DND-41 (cell line): ENCODE measurements at regions not wholly inside any gene's neighbourhood (a gene's known extent, or its start where the extent isn't known, plus 50 kb on each side); places are given as distances from the start of the nearest gene placed in this dataset.

Experiments used
- ATAC-seq: fragments of 200-7000 bp; cut with Tn5 transposase; 3 replicates; pipeline ENCODE4 v1.9.1; 2021; ENCODE audit warnings: low read depth; ENCODE audit not compliant: insufficient read depth
- DNase-seq: peaks from one replicate; pipeline ENCODE4 v3.0.0-alpha.2; 2020
- H2AFZ ChIP-seq: 2 replicates; pipeline ENCODE4 v1.6.0; 2012; ENCODE audit warnings: low read depth, low read length
- H3K27ac ChIP-seq: 2 replicates; pipeline ENCODE4 v1.5.1; 2012; ENCODE audit warnings: low read length, inconsistent platforms
- H3K27me3 ChIP-seq: fragments of 200-600 bp; sonication (generic); 2 replicates; pipeline ENCODE4 v1.6.0; 2012; ENCODE audit warnings: low read length, mild to moderate bottlenecking, inconsistent platforms; ENCODE audit not compliant: insufficient read depth, poor library complexity
- H3K36me3 ChIP-seq: 2 replicates; pipeline ENCODE4 v1.5.1; 2012; ENCODE audit warnings: low read length, inconsistent platforms; ENCODE audit not compliant: insufficient read depth
- H3K4me1 ChIP-seq: 2 replicates; pipeline ENCODE4 v1.5.1; 2012; ENCODE audit warnings: mild to moderate bottlenecking, low read length; ENCODE audit not compliant: insufficient read depth
- H3K4me2 ChIP-seq: 2 replicates; pipeline ENCODE4 v1.6.0; 2012; ENCODE audit warnings: mild to moderate bottlenecking, moderate library complexity, low read length, inconsistent platforms; ENCODE audit not compliant: insufficient read depth
- H3K4me3 ChIP-seq, 2 experiments: fragments of 200-600 bp in 1 of 2; shearing (Covaris generic) in 1 of 2; 2 replicates each; pipeline ENCODE4 v1.5.1; 2012 to 2016; ENCODE audit warnings: inconsistent platforms in 2 of 2, low read length in 2 of 2, mild to moderate bottlenecking in 2 of 2, low read depth in 1 of 2, moderate library complexity in 1 of 2
- H3K79me2 ChIP-seq: 2 replicates; pipeline ENCODE4 v1.6.0; 2012; ENCODE audit warnings: low read length, inconsistent platforms; ENCODE audit not compliant: insufficient read depth
- H3K9ac ChIP-seq: 2 replicates; pipeline ENCODE4 v1.6.0; 2012; ENCODE audit warnings: low read depth, mild to moderate bottlenecking, inconsistent platforms, low read length, moderate library complexity
- H3K9me3 ChIP-seq: 2 replicates; pipeline ENCODE4 v1.5.1; 2012; ENCODE audit warnings: low read length, moderate library complexity, mild to moderate bottlenecking, inconsistent platforms; ENCODE audit not compliant: insufficient read depth, severe bottlenecking
- H4K20me1 ChIP-seq: 2 replicates; pipeline ENCODE4 v1.6.0; 2012; ENCODE audit warnings: low read length; ENCODE audit not compliant: insufficient read depth
- EZH2 ChIP-seq: IDR thresholded peaks from 3 replicates; pipeline ENCODE4 v1.6.1; 2012; ENCODE audit warnings: borderline replicate concordance, low read depth, mild to moderate bottlenecking, moderate library complexity, low read length, inconsistent platforms; ENCODE audit not compliant: severe bottlenecking
- TF ChIP-seq, protein P1 (sequence below): IDR thresholded peaks from 2 replicates; pipeline ENCODE4 v1.5.1; 2012; ENCODE audit warnings: borderline replicate concordance, low read length, moderate library complexity, mild to moderate bottlenecking; ENCODE audit not compliant: poor library complexity, severe bottlenecking; ENCODE audit errors: extremely low read depth

DNA sequence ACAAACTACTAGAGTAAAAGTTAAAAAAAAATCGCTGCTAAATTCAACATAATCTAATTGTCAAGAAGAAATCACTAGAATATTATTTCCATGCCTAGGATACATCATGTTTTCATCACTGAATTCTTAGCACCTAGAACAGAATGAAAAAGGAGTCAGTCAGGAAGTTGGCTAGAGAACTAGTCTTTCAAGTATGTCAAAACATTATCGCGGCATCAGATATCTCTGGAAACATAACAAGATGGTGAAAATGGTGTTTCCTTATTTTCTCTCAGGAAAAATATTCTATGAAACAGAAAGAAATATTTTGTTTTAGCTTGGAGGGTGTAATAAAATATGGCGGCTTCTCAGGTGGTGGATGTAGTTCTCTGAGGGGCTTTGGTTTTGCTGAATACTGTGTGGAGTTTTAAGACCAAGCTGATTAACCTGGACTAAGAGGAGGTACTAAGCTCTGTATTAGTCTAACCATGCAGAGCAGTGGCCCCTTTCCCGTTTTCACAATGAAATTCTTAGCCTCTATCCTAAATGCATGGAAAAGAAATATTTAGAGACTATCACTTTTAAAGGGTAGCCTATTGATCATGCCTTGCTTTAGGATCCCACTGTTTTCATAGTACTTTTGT is 205.6 kb downstream of the MDFIC start:
- Histone ChIP-seq H3K36me3 (no peaks in the 10 kb centered on the region), H2AFZ (no peak overlapping the region), H3K4me2 (no peak overlapping the region), H3K4me1 (peaks cover 5% of the 10 kb centered on the region), H3K9me3 (no peaks in the 10 kb centered on the region), H3K27me3 (no peaks in the 10 kb centered on the region), H4K20me1 (no peaks in the 10 kb centered on the region), H3K79me2 (no peaks in the 10 kb centered on the region), H3K4me3 (no peak overlapping the region), H3K27ac (no peak overlapping the region), H3K9ac (no peak overlapping the region)
- TF ChIP-seq, protein P1, sequence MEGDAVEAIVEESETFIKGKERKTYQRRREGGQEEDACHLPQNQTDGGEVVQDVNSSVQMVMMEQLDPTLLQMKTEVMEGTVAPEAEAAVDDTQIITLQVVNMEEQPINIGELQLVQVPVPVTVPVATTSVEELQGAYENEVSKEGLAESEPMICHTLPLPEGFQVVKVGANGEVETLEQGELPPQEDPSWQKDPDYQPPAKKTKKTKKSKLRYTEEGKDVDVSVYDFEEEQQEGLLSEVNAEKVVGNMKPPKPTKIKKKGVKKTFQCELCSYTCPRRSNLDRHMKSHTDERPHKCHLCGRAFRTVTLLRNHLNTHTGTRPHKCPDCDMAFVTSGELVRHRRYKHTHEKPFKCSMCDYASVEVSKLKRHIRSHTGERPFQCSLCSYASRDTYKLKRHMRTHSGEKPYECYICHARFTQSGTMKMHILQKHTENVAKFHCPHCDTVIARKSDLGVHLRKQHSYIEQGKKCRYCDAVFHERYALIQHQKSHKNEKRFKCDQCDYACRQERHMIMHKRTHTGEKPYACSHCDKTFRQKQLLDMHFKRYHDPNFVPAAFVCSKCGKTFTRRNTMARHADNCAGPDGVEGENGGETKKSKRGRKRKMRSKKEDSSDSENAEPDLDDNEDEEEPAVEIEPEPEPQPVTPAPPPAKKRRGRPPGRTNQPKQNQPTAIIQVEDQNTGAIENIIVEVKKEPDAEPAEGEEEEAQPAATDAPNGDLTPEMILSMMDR = no peak
- no peak for TF ChIP-seq EZH2
- ATAC-seq = no peak
- no peak for DNase-seq

DNA sequence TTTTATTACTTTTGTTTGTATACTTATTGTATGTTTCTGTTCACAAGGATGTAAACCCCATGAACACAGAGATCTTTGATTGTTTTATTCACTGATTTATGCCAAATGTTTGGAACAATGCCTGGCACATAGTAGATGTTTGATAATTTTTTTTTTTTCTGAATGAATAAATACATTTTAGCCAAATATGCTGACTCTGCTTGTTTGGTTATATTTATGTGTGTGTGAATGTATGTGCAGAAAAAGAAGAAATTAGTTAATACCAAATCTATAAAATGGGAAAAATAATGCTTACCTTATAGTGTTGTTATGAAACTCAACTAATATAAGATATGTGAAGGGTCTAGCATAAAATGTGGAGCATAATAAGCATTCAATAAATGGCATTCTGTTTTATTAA is 203.9 kb downstream of the MDFIC start:
- H3K4me1 ChIP-seq = peaks cover 12% of the 10 kb centered on the region
- H3K4me2 ChIP-seq = no peak overlapping the region
- no peak overlapping the region for H2AFZ ChIP-seq
- no peaks in the 10 kb centered on the region for H3K36me3 ChIP-seq
- ATAC-seq (no peak), DNase-seq (no peak)
- no peaks in the 10 kb centered on the region for H4K20me1 ChIP-seq
- TF ChIP-seq, protein P1 = no peak
- TF ChIP-seq EZH2 = no peak
- H3K27ac ChIP-seq = no peak overlapping the region
- H3K27me3 ChIP-seq = no peaks in the 10 kb centered on the region
- no peaks in the 10 kb centered on the region for H3K79me2 ChIP-seq
- no peak overlapping the region for H3K9ac ChIP-seq
- no peaks in the 10 kb centered on the region for H3K9me3 ChIP-seq
- no peak overlapping the region for H3K4me3 ChIP-seq

DNA sequence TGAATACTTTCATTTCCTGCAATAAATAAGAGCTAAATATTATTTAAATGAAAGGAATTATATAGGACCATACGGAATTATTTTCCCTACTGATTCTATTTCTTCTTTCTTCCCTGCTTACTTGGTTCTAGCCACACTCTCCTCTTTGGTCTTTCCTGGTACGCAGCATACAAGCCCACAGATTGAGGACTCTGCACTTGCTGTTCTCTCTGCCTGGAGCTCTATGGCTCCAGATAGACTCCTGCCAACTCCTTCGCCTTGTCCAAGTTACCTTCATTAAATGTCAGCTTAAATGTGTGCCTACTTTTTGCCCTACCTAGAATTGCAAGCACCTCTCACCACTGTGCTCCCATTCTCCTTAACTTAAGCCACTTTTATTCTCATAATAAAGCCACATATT is 203.4 kb downstream of the MDFIC start:
- no peak overlapping the region for H3K4me2 ChIP-seq
- no peaks in the 10 kb centered on the region for H3K9me3 ChIP-seq
- no peak for DNase-seq
- no peak overlapping the region for H3K9ac ChIP-seq
- TF ChIP-seq, protein P1 = no peak
- TF ChIP-seq EZH2 = no peak
- no peaks in the 10 kb centered on the region for H3K27me3 ChIP-seq
- H3K4me1 ChIP-seq = peaks cover 12% of the 10 kb centered on the region
- H3K36me3 ChIP-seq = no peaks in the 10 kb centered on the region
- no peak overlapping the region for H3K4me3 ChIP-seq
- H3K79me2 ChIP-seq = no peaks in the 10 kb centered on the region
- no peaks in the 10 kb centered on the region for H4K20me1 ChIP-seq
- no peak overlapping the region for H3K27ac ChIP-seq
- ATAC-seq = no peak
- H2AFZ ChIP-seq = no peak overlapping the region

DNA sequence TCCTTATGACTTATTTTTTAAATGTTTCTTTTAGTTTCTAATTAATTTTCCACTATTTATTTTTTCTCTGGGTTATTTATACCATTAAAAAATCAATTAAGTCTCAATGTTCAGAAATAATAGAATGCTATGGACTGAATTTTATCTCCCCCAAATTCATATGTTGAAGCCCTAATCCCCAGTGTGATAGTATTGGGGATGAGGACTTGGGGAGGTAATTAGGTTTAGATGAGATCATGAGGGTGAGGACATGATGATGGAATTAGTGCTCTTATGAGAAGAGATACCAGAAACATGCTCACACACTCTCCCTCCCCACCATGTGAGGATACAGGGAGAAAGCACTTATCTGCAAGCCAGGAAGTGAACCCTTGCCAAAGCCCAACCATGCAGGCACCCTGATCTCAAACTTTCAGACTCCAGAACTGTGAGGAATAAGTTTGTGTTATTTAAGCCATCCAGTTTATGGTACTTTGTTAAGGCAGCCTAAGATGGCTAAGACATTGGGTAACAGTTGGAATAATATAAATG is 202.6 kb downstream of the MDFIC start:
- no peak overlapping the region for H2AFZ ChIP-seq
- H3K9ac ChIP-seq = no peak overlapping the region
- DNase-seq = no peak
- H3K4me2 ChIP-seq = no peak overlapping the region
- no peaks in the 10 kb centered on the region for H3K79me2 ChIP-seq
- ATAC-seq = peak; percentile 47; the same call in 1 of the 3 replicates
- no peak for TF ChIP-seq EZH2
- TF ChIP-seq, protein P1 = no peak
- H3K27ac ChIP-seq = no peak overlapping the region
- H4K20me1 ChIP-seq = no peaks in the 10 kb centered on the region
- H3K36me3 ChIP-seq = no peaks in the 10 kb centered on the region
- peaks cover 12% of the 10 kb centered on the region for H3K4me1 ChIP-seq
- no peak overlapping the region for H3K4me3 ChIP-seq
- no peaks in the 10 kb centered on the region for H3K9me3 ChIP-seq
- H3K27me3 ChIP-seq = no peaks in the 10 kb centered on the region
